Body of pancreas (tissue), 4 donors: ENCODE measurements at regions not wholly inside any gene's neighbourhood (a gene's known extent, or its start where the extent isn't known, plus 50 kb on each side); places are given as distances from the start of the nearest gene placed in this dataset.

Experiments
- ATAC-seq: fragments of 150-250 bp; one replicate; pipeline ENCODE4 v1.9.1; 2016
- DNase-seq, 4 donors: peaks; one replicate each; pipeline ENCODE4 v3.0.0-alpha.2; 2019
- H3K27ac ChIP-seq, 4 donors: fragments of 200-600 bp; sonication (generic); 1 replicate in 3 of 4; 2 replicates in 1 of 4; pipeline versions ENCODE4 v1.5.1 to v1.6.1; 2016 to 2019; ENCODE audit warnings: mild to moderate bottlenecking in 1 of 4, mixed read lengths in 1 of 4, moderate library complexity in 1 of 4
- H3K27me3 ChIP-seq, 2 donors: fragments of 200-600 bp; sonication (generic); one replicate each; pipeline ENCODE4 v1.6.0; 2016; ENCODE audit warnings: mild to moderate bottlenecking in 1 of 2
- H3K36me3 ChIP-seq, 2 donors: fragments of 200-600 bp; sonication (generic); replicated peaks in 1 of 2; 2 replicates each; pipeline ENCODE4 v1.5.1; 2016; ENCODE audit warnings: low read depth in 2 of 2; ENCODE audit not compliant: insufficient read depth in 1 of 2
- H3K4me1 ChIP-seq: fragments of 200-600 bp; sonication (generic); one replicate; pipeline ENCODE4 v1.6.0; 2016
- H3K4me3 ChIP-seq, 2 donors: fragments of 200-600 bp; sonication (generic); 1 replicate in 1 of 2; 2 replicates in 1 of 2; pipeline ENCODE4 v1.5.1; 2016 to 2019
- H3K9me3 ChIP-seq, 3 donors: fragments of 200-600 bp; sonication (generic); 1 replicate in 2 of 3; 2 replicates in 1 of 3; pipeline ENCODE4 v1.5.1; 2016
- POLR2A ChIP-seq, 3 donors: fragments of 450-650 bp; IDR thresholded peaks; one replicate each; pipeline ENCODE4 v1.6.1; 2016; ENCODE audit warnings: antibody characterized with exemption in 3 of 3, mild to moderate bottlenecking in 2 of 3
- WGBS, 2 donors: methylation state at CpG; one replicate each; pipeline ENCODE4 v1.1.5; 2017; 5-methylcytosine and 5-hydroxymethylcytosine counted together
- intact Hi-C: fragments of 100-400 bp; cut with DNase I; formaldehyde crosslinking; loops from one replicate; pipeline ENCODE4 v1.15.1; 2023
- TF ChIP-seq, protein P1 (sequence below), 7 experiments: fragments of 450-650 bp in 4 of 7; fragments of 200-600 bp in 3 of 7; sonication (generic) in 3 of 7; IDR thresholded peaks; one replicate each; pipeline ENCODE4 v1.5.1; 2016 to 2019; ENCODE audit warnings: antibody characterized with exemption in 7 of 7

DNA sequence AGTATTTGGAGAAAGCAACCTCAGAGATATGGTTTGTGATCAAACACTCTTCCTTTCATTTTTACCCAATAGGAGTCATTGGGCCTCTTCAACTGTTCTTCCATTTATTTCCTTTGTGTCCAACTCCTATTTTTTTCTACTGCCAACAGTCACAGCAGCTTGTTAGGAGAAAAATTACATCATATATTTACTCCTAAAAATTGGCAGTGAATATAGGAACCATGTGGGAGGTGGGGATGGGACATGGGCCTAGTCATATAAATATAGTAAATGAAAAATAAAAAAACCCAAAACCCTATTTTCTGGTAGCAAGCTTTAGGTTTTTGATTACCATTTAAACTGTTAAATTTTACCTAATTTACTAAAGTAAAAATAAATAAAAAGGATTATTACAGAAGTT lies 134.9 kb upstream of the MPDZ start:
- Histone ChIP-seq H3K27ac (no peak overlapping the region), H3K4me1 (no peaks in the 10 kb centered on the region), H3K36me3 (no peaks in the 10 kb centered on the region), H3K4me3 (no peak overlapping the region), H3K9me3 (no peaks in the 10 kb centered on the region), H3K27me3 (no peaks in the 10 kb centered on the region)
- DNase-seq (no peak), ATAC-seq (no peak)
- no peak for TF ChIP-seq POLR2A (IDR thresholded peaks at IDR 0.05)
- TF ChIP-seq, protein P1, sequence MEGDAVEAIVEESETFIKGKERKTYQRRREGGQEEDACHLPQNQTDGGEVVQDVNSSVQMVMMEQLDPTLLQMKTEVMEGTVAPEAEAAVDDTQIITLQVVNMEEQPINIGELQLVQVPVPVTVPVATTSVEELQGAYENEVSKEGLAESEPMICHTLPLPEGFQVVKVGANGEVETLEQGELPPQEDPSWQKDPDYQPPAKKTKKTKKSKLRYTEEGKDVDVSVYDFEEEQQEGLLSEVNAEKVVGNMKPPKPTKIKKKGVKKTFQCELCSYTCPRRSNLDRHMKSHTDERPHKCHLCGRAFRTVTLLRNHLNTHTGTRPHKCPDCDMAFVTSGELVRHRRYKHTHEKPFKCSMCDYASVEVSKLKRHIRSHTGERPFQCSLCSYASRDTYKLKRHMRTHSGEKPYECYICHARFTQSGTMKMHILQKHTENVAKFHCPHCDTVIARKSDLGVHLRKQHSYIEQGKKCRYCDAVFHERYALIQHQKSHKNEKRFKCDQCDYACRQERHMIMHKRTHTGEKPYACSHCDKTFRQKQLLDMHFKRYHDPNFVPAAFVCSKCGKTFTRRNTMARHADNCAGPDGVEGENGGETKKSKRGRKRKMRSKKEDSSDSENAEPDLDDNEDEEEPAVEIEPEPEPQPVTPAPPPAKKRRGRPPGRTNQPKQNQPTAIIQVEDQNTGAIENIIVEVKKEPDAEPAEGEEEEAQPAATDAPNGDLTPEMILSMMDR (IDR thresholded peaks at IDR 0.05): no peak
- intact Hi-C loops: no loop called here

DNA sequence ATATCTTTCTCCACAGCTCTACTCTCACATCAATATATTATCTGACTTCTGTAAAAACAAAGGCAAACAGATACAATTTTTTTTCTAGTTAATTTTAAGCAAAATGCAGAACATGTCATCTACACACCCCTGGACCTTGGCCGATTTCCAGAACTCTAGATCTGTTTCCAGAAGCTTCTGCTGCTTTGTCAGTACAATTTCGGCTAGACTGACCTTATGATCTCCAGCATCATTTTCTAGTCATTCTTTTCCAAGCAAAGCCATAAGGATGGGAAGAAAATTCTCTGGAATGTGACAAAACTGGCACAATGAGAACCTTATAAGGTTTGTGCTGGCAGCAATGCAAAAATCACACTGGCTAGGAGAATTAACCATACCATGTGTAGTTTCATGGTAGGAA lies 132.8 kb upstream of the MPDZ start:
- no peaks in the 10 kb centered on the region for H3K36me3 ChIP-seq
- WGBS, 2 donors: 38 to 39% methylated on average over 2 of the region's 2 CpGs
- intact Hi-C loops: no loop called here
- no peaks in the 10 kb centered on the region for H3K4me1 ChIP-seq
- TF ChIP-seq, protein P1 (IDR thresholded peaks at IDR 0.05): no peak
- TF ChIP-seq POLR2A (IDR thresholded peaks at IDR 0.05): no peak
- ATAC-seq: no peak
- no peak overlapping the region for H3K27ac ChIP-seq
- no peak overlapping the region for H3K4me3 ChIP-seq
- DNase-seq: no peak
- H3K27me3 ChIP-seq: no peaks in the 10 kb centered on the region
- H3K9me3 ChIP-seq: no peaks in the 10 kb centered on the region

DNA sequence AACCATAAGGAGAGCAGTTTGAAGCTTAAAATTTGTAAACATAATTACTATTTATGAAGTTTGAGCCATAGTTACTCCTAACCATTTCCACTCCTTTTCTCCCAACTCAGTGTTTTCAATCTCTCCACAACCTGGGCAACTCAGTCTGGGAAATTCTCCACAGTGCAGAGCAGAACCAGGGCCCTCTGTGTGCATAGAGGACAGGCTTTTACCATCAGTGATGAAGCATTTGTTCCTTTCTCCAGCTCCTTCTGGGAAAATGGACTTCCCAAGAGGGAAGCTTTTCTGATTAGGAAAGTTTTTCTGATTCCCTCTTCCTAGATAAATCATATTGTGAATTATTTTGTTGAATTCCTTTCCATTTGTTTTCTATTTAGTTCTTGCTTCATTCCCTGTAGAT lies 132.3 kb upstream of the MPDZ start:
- no peaks in the 10 kb centered on the region for H3K9me3 ChIP-seq
- intact Hi-C loops: no loop called here
- H3K36me3 ChIP-seq: no peaks in the 10 kb centered on the region
- no peak for DNase-seq
- no peak for ATAC-seq
- H3K4me3 ChIP-seq: no peak overlapping the region
- no peaks in the 10 kb centered on the region for H3K27me3 ChIP-seq
- no peak for TF ChIP-seq POLR2A (IDR thresholded peaks at IDR 0.05)
- TF ChIP-seq, protein P1 (IDR thresholded peaks at IDR 0.05): no peak
- H3K27ac ChIP-seq: no peak overlapping the region
- H3K4me1 ChIP-seq: no peaks in the 10 kb centered on the region

DNA sequence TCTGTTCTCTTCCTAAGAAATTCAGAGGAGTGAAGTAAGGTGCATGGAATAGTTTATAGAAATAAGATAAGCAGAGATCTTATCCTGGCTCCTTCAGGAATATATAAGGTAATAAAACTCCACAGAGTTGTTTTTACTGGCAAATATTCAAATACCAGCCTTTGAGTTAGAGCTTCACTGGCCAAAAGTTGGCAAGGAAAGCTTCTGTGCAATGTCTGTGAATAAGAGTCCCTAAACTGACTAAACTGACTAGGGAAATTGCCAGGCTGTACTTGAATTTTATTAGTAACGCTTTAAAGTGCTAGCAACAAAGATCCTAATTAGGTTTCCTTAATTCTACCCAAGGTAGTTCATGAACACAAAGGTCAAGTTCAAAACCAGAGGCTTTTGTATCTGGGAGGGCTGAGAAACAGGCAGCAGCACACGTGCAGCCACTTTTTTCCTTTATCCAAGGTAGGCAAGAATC lies 131.1 kb upstream of the MPDZ start:
- ATAC-seq (no peak), DNase-seq (no peak)

DNA sequence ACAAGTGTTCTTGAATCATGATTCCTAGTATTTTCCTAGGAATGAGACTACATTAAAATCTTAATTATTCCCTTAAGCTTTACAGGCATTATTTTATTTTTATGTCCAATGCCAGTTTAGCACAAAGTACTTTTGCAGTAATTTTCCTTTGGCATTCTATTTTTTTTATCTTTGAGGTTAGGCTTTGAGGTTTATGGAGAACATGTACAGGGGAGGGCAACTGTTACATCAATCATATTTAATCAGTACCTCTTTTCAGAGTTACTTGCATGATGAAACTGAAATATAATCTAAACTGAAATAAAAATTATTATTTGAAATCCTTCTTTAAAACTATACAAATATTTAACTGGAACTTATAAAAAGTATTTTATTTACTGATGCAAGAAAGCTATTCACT lies 118.2 kb upstream of the MPDZ start:
- no peaks in the 10 kb centered on the region for H3K27me3 ChIP-seq
- no peak overlapping the region for H3K27ac ChIP-seq
- TF ChIP-seq, protein P1 (IDR thresholded peaks at IDR 0.05): no peak
- no peak for TF ChIP-seq POLR2A (IDR thresholded peaks at IDR 0.05)
- DNase-seq (no peak), ATAC-seq (no peak)
- no peaks in the 10 kb centered on the region for H3K9me3 ChIP-seq
- intact Hi-C loops: no loop called here
- H3K4me1 ChIP-seq: no peaks in the 10 kb centered on the region
- no peaks in the 10 kb centered on the region for H3K36me3 ChIP-seq
- no peak overlapping the region for H3K4me3 ChIP-seq

More for the DNA sequence above, 131.1 kb upstream of the MPDZ start:
- intact Hi-C loops: no loop called here
- Histone ChIP-seq H3K27me3 (no peaks in the 10 kb centered on the region), H3K27ac (no peak overlapping the region), H3K36me3 (no peaks in the 10 kb centered on the region), H3K9me3 (no peaks in the 10 kb centered on the region), H3K4me1 (no peaks in the 10 kb centered on the region), H3K4me3 (no peak overlapping the region)
- WGBS, 2 donors: 58 to 61% methylated on average over 2 of the region's 2 CpGs
- TF ChIP-seq, protein P1 (IDR thresholded peaks at IDR 0.05): no peak
